CD4-positive, alpha-beta T cell (primary cell): ENCODE measurements at regions not wholly inside any gene's neighbourhood (a gene's known extent, or its start where the extent isn't known, plus 50 kb on each side); places are given as distances from the start of the nearest gene placed in this dataset.

Experiments used
- ATAC-seq: fragments of 200-7000 bp; cut with Tn5 transposase; one replicate; pipeline ENCODE4 v1.10.0; 2022; ENCODE audit warnings: mild to moderate bottlenecking; ENCODE audit not compliant: poor library complexity
- CTCF ChIA-PET: fragments of 350-600 bp; sonication (Branson Sonifier 250); formaldehyde crosslinking; loops from one replicate; lab custom pipeline; 2021; ENCODE audit warnings: antibody characterized with exemption, inconsistent platforms; lab: Charles Lee
- POLR2A ChIA-PET: fragments of 350-600 bp; sonication (Branson Sonifier 250); formaldehyde crosslinking; loops from one replicate; lab custom pipeline; 2021; ENCODE audit warnings: antibody characterized with exemption, inconsistent platforms; lab: Charles Lee
- DNase-seq, 14 experiments: peaks; one replicate each; pipeline ENCODE4 v3.0.0-alpha.2; 2013 to 2020; ENCODE audit warnings: mixed read lengths in 2 of 14
- H3K27ac ChIP-seq, 2 donors: one replicate each; pipeline versions ENCODE4 v1.5.1 to v1.7.0; 2013; ENCODE audit warnings: low read length in 2 of 2, low read depth in 1 of 2, mild to moderate bottlenecking in 1 of 2
- H3K27me3 ChIP-seq, 2 experiments: 1 replicate in 1 of 2; 2 replicates in 1 of 2; pipeline versions ENCODE4 v1.6.1 to v1.7.0; 2013; ENCODE audit warnings: low read length in 2 of 2, control low read depth in 1 of 2, mild to moderate bottlenecking in 1 of 2, moderate library complexity in 1 of 2; ENCODE audit not compliant: insufficient read depth in 2 of 2, control insufficient read depth in 1 of 2
- H3K36me3 ChIP-seq: one replicate; pipeline ENCODE4 v1.6.1; 2013; ENCODE audit warnings: low read length, control low read depth; ENCODE audit not compliant: insufficient read depth
- H3K4me1 ChIP-seq: one replicate; pipeline ENCODE4 v1.6.1; 2013; ENCODE audit warnings: low read length, control low read depth; ENCODE audit not compliant: insufficient read depth
- H3K4me3 ChIP-seq: one replicate; pipeline ENCODE4 v1.5.1; 2013; ENCODE audit warnings: mild to moderate bottlenecking, low read length, moderate library complexity
- H3K9me3 ChIP-seq, 2 experiments: 1 replicate in 1 of 2; 2 replicates in 1 of 2; pipeline versions ENCODE4 v1.6.1 to v1.7.0; 2013; ENCODE audit warnings: low read length in 2 of 2, mild to moderate bottlenecking in 2 of 2, control low read depth in 1 of 2, moderate library complexity in 1 of 2; ENCODE audit not compliant: control insufficient read depth in 1 of 2, insufficient read depth in 1 of 2
- H3K27ac Mint-ChIP-seq: one replicate; pipeline ENCODE4 v1.8.0; 2020; ENCODE audit warnings: mixed read lengths
- H3K27me3 Mint-ChIP-seq: one replicate; pipeline ENCODE4 v1.8.0; 2021; ENCODE audit warnings: mixed read lengths
- H3K36me3 Mint-ChIP-seq: one replicate; pipeline ENCODE4 v1.8.0; 2021; ENCODE audit warnings: low read depth, mixed read lengths
- H3K4me1 Mint-ChIP-seq: one replicate; pipeline ENCODE4 v1.8.0; 2021; ENCODE audit warnings: low read depth, mixed read lengths
- H3K4me3 Mint-ChIP-seq: one replicate; pipeline ENCODE4 v1.8.0; 2020; ENCODE audit warnings: mild to moderate bottlenecking, mixed read lengths
- H3K9me3 Mint-ChIP-seq: one replicate; pipeline ENCODE4 v1.8.0; 2020; ENCODE audit warnings: mixed read lengths
- intact Hi-C, 2 experiments: fragments of 100-400 bp; cut with DNase I in 1 of 2; cut with micrococcal nuclease in 1 of 2; formaldehyde crosslinking; loops; one replicate each; pipeline versions ENCODE4 v1.15.1 to v1.9.0; 2023 to 2025; cut with DNase I, micrococcal nuclease
- TF ChIP-seq, protein P1 (sequence below): fragments of 200-600 bp; IDR thresholded peaks from one replicate; pipeline ENCODE4 v1.8.0; 2022; ENCODE audit warnings: antibody characterized with exemption, mild to moderate bottlenecking

DNA sequence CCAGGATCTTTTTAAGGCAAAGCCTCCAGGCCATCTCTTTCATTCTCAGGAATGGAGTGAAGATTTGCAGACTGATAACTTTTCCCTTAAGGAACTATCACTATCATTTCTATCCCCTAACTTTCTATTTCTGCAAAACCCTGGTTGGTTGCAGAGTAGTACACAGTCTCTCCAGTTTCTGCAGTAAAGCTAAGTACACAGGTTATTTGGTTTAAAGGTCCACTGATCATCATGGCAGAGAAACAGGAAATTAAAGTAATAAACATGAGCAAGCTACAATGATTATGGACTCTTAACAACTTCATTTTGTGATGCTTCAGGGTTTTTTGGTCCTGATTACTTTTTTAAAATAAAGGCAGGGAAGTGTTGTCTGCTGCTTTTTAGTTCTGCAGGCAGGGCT is 890.0 kb upstream of the DDX18 start:
- Mint-ChIP-seq H3K36me3 (no peaks in the 10 kb centered on the region), H3K4me1 (no peaks in the 10 kb centered on the region), H3K9me3 (peaks cover 10% of the 10 kb centered on the region), H3K27me3 (no peaks in the 10 kb centered on the region), H3K27ac (no peak overlapping the region), H3K4me3 (no peak overlapping the region)
- intact Hi-C loops: no loop called here
- TF ChIP-seq, protein P1, sequence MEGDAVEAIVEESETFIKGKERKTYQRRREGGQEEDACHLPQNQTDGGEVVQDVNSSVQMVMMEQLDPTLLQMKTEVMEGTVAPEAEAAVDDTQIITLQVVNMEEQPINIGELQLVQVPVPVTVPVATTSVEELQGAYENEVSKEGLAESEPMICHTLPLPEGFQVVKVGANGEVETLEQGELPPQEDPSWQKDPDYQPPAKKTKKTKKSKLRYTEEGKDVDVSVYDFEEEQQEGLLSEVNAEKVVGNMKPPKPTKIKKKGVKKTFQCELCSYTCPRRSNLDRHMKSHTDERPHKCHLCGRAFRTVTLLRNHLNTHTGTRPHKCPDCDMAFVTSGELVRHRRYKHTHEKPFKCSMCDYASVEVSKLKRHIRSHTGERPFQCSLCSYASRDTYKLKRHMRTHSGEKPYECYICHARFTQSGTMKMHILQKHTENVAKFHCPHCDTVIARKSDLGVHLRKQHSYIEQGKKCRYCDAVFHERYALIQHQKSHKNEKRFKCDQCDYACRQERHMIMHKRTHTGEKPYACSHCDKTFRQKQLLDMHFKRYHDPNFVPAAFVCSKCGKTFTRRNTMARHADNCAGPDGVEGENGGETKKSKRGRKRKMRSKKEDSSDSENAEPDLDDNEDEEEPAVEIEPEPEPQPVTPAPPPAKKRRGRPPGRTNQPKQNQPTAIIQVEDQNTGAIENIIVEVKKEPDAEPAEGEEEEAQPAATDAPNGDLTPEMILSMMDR: no peak
- H3K9me3 ChIP-seq: no peaks in the 10 kb centered on the region
- no peak for DNase-seq
- POLR2A ChIA-PET: no interaction called here
- H3K27ac ChIP-seq: no peak overlapping the region
- no peak overlapping the region for H3K4me3 ChIP-seq
- no peaks in the 10 kb centered on the region for H3K27me3 ChIP-seq
- no peaks in the 10 kb centered on the region for H3K36me3 ChIP-seq
- CTCF ChIA-PET: no interaction called here
- no peaks in the 10 kb centered on the region for H3K4me1 ChIP-seq
- no peak for ATAC-seq

DNA sequence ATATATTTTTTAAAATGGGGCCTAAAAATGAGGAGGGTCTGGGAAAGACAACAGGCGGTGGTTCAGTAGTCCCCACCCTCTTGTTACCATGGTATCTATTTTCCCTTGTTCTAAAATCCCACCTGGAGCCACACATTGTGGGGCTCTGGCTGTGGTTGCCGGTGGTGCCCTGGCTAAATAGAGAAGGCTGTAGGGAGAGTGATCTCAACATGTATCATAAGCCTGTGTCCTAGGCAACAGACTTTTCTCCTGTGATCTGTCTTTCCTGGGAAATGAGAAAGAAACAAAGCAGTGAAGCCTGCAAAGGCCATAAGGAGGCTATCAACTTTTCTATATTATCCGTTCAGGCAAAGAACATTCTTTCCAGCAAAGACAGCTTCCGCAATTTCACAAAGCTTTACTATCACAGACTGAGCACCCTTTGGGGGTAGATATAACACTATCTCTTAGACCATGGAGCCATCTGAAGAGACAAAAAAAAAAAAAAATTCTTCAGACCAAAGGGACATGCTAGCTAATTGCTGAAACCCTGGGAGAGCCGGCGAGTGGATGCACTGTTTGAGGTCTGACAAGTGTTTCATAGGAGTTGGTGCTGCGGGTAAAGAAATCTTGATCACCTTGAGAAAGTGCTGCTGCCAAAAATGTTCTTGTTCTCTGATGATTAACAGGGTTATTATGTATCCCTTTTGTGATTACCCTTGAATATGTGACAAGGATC is 879.2 kb upstream of the DDX18 start:
- POLR2A ChIA-PET: no interaction called here
- DNase-seq (no peak), ATAC-seq (no peak)
- TF ChIP-seq, protein P1: no peak
- no peaks in the 10 kb centered on the region for H3K36me3 Mint-ChIP-seq
- no peaks in the 10 kb centered on the region for H3K27me3 Mint-ChIP-seq
- no peaks in the 10 kb centered on the region for H3K36me3 ChIP-seq
- CTCF ChIA-PET: no interaction called here
- H3K27ac Mint-ChIP-seq: no peak overlapping the region
- H3K4me3 ChIP-seq: no peak overlapping the region
- no peaks in the 10 kb centered on the region for H3K4me1 Mint-ChIP-seq
- peaks cover 5 to 8% of the 10 kb centered on the region in 2 experiments for H3K9me3 ChIP-seq
- no peak overlapping the region for H3K27ac ChIP-seq
- H3K4me3 Mint-ChIP-seq: no peak overlapping the region
- H3K4me1 ChIP-seq: no peaks in the 10 kb centered on the region
- H3K9me3 Mint-ChIP-seq: peaks cover 22% of the 10 kb centered on the region
- intact Hi-C loops: no loop called here
- H3K27me3 ChIP-seq: no peaks in the 10 kb centered on the region

DNA sequence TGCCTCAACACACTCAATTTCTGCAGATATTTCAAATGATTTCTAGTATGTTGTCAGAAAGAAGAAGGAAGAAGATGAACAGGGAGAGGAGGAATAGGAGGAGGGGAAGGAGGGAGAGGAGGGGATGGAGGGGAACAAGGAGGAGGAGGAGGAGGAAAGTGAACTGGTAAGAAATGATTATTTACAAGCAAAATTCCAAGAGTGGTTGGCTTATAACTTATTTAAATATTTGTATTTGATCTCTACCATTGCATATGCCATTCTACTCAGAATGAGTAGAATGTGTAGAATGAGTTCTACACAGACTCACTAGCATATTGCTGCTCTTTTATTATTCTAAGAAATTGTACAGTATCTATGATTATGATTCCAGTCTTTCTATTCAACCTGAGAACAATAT is 866.2 kb upstream of the DDX18 start:
- TF ChIP-seq, protein P1: no peak
- no peak overlapping the region for H3K4me3 ChIP-seq
- Mint-ChIP-seq H3K4me1 (no peaks in the 10 kb centered on the region), H3K9me3 (peaks cover 11% of the 10 kb centered on the region), H3K27ac (no peak overlapping the region), H3K36me3 (no peaks in the 10 kb centered on the region), H3K27me3 (no peaks in the 10 kb centered on the region), H3K4me3 (no peak overlapping the region)
- ChIA-PET POLR2A (no interaction called here), CTCF (no interaction called here)
- H3K36me3 ChIP-seq: no peaks in the 10 kb centered on the region
- DNase-seq: no peak
- H3K27ac ChIP-seq: no peak overlapping the region
- H3K27me3 ChIP-seq: no peaks in the 10 kb centered on the region
- no peaks in the 10 kb centered on the region for H3K9me3 ChIP-seq
- no peaks in the 10 kb centered on the region for H3K4me1 ChIP-seq
- intact Hi-C loops: no loop called here
- ATAC-seq: no peak
